Loucy (cell line): ENCODE measurements at regions not wholly inside any gene's neighbourhood (a gene's known extent, or its start where the extent isn't known, plus 50 kb on each side); places are given as distances from the start of the nearest gene placed in this dataset.

Source experiments
- H2AFZ ChIP-seq: fragments of 200-600 bp; sonication (generic); 2 replicates; pipeline ENCODE4 v1.6.0; 2016; ENCODE audit warnings: antibody characterized with exemption, mild to moderate bottlenecking, low read length, moderate library complexity
- H3F3A ChIP-seq: fragments of 200-600 bp; 2 replicates; pipeline ENCODE4 v1.6.0; 2016; ENCODE audit warnings: antibody characterized with exemption, low read depth, mild to moderate bottlenecking
- H3K27me3 ChIP-seq: fragments of 200-600 bp; sonication (generic); 2 replicates; pipeline ENCODE4 v1.6.1; 2014; ENCODE audit warnings: low read length, mild to moderate bottlenecking; ENCODE audit not compliant: insufficient read depth, poor library complexity, severe bottlenecking
- H3K36me3 ChIP-seq: fragments of 200-600 bp; sonication (generic); 2 replicates; pipeline ENCODE4 v1.6.1; 2016; ENCODE audit warnings: low read length; ENCODE audit not compliant: insufficient read depth
- H3K4me1 ChIP-seq: fragments of 200-600 bp; sonication (generic); 2 replicates; pipeline ENCODE4 v1.5.1; 2014; ENCODE audit warnings: low read length, mild to moderate bottlenecking; ENCODE audit not compliant: insufficient read depth, poor library complexity, severe bottlenecking
- H3K4me2 ChIP-seq: fragments of 200-600 bp; sonication (generic); 2 replicates; pipeline ENCODE4 v1.6.0; 2014; ENCODE audit warnings: antibody characterized with exemption, low read length, low read depth, mild to moderate bottlenecking; ENCODE audit not compliant: poor library complexity, severe bottlenecking
- H3K4me3 ChIP-seq: fragments of 200-600 bp; sonication (generic); 2 replicates; pipeline ENCODE4 v1.5.1; 2014; ENCODE audit warnings: low read length, mild to moderate bottlenecking, mixed read lengths; ENCODE audit not compliant: poor library complexity, severe bottlenecking
- H3K79me2 ChIP-seq: fragments of 200-600 bp; sonication (generic); 2 replicates; pipeline ENCODE4 v1.6.1; 2014; ENCODE audit warnings: low read length; ENCODE audit not compliant: insufficient read depth
- H3K9ac ChIP-seq: fragments of 200-600 bp; sonication (generic); 2 replicates; pipeline ENCODE4 v1.6.0; 2014; ENCODE audit warnings: mild to moderate bottlenecking, low read depth, low read length, moderate library complexity; ENCODE audit not compliant: poor library complexity, severe bottlenecking
- H3K9me2 ChIP-seq: fragments of 200-600 bp; sonication (generic); replicated peaks from 2 replicates; pipeline ENCODE4 v1.6.1; 2016; ENCODE audit warnings: low read depth, low read length, mixed read lengths
- H3K9me3 ChIP-seq: fragments of 200-600 bp; sonication (generic); 2 replicates; pipeline ENCODE4 v1.6.1; 2014; ENCODE audit warnings: mild to moderate bottlenecking, antibody characterized with exemption, low read length, low read depth; ENCODE audit not compliant: insufficient read depth
- H4K20me1 ChIP-seq: fragments of 200-600 bp; sonication (generic); 2 replicates; pipeline ENCODE4 v1.6.0; 2014; ENCODE audit warnings: antibody characterized with exemption, low read length, mild to moderate bottlenecking; ENCODE audit not compliant: insufficient read depth, poor library complexity, severe bottlenecking
- CTCF ChIP-seq: fragments of 200-600 bp; sonication (generic); conservative IDR thresholded peaks from 2 replicates; pipeline ENCODE4 v1.5.1; 2014; ENCODE audit warnings: mild to moderate bottlenecking, antibody characterized with exemption, low read length
- EZH2phosphoT487 ChIP-seq: fragments of 200-600 bp; IDR thresholded peaks from 2 replicates; pipeline ENCODE4 v1.6.1; 2018; ENCODE audit warnings: antibody characterized with exemption, mild to moderate bottlenecking, moderate library complexity, borderline replicate concordance

GRCh38 chrX:39956803-39957394, 140.9 kb downstream of the BCOR start:
- H3K36me3 ChIP-seq = no peaks in the 10 kb centered on the region
- H4K20me1 ChIP-seq = no peaks in the 10 kb centered on the region
- no peak overlapping the region for H2AFZ ChIP-seq
- no peak overlapping the region for H3K4me3 ChIP-seq
- no peaks in the 10 kb centered on the region for H3K9me2 ChIP-seq
- H3K4me2 ChIP-seq = no peak overlapping the region
- no peaks in the 10 kb centered on the region for H3K9me3 ChIP-seq
- H3K9ac ChIP-seq = no peak overlapping the region
- peaks cover 29% of the 10 kb centered on the region for H3K4me1 ChIP-seq
- no peaks in the 10 kb centered on the region for H3F3A ChIP-seq
- no peak for TF ChIP-seq CTCF
- TF ChIP-seq EZH2phosphoT487 = no peak
- no peaks in the 10 kb centered on the region for H3K27me3 ChIP-seq
- H3K79me2 ChIP-seq = no peaks in the 10 kb centered on the region

GRCh38 chrX:39957816-39958566, 139.8 kb downstream of the BCOR start:
- Histone ChIP-seq H3K79me2 (no peaks in the 10 kb centered on the region), H3K4me2 (no peak overlapping the region), H4K20me1 (no peaks in the 10 kb centered on the region), H3K9me3 (no peaks in the 10 kb centered on the region), H3K4me3 (no peak overlapping the region), H3K9me2 (no peaks in the 10 kb centered on the region), H3K36me3 (no peaks in the 10 kb centered on the region), H2AFZ (no peak overlapping the region), H3F3A (no peaks in the 10 kb centered on the region), H3K4me1 (peaks cover 24% of the 10 kb centered on the region), H3K9ac (no peak overlapping the region), H3K27me3 (no peaks in the 10 kb centered on the region)
- TF ChIP-seq EZH2phosphoT487 (no peak), CTCF (no peak)

- Histone ChIP-seq H3K4me2 (no peak overlapping the region), H3K9ac (no peak overlapping the region), H3F3A (no peaks in the 10 kb centered on the region), H3K4me3 (no peak overlapping the region), H3K9me3 (no peaks in the 10 kb centered on the region), H2AFZ (no peak overlapping the region), H3K4me1 (peaks cover 15% of the 10 kb centered on the region), H4K20me1 (no peaks in the 10 kb centered on the region), H3K9me2 (no peaks in the 10 kb centered on the region), H3K36me3 (no peaks in the 10 kb centered on the region), H3K27me3 (no peaks in the 10 kb centered on the region), H3K79me2 (no peaks in the 10 kb centered on the region)
- TF ChIP-seq CTCF (no peak), EZH2phosphoT487 (no peak)
These were observed 138.9 kb downstream of the BCOR start for GRCh38 chrX:39958850-39959249.
